Suppressor macrophage treated with lipopolysaccharide for 1 hour (primary cell): ENCODE measurements at regions not wholly inside any gene's neighbourhood (a gene's known extent, or its start where the extent isn't known, plus 50 kb on each side); places are given as distances from the start of the nearest gene placed in this dataset.

ENCODE experiments used
- DNase-seq, 3 donors: peaks; one replicate each; pipeline ENCODE4 v3.0.0-alpha.2; 2020 to 2022

DNA sequence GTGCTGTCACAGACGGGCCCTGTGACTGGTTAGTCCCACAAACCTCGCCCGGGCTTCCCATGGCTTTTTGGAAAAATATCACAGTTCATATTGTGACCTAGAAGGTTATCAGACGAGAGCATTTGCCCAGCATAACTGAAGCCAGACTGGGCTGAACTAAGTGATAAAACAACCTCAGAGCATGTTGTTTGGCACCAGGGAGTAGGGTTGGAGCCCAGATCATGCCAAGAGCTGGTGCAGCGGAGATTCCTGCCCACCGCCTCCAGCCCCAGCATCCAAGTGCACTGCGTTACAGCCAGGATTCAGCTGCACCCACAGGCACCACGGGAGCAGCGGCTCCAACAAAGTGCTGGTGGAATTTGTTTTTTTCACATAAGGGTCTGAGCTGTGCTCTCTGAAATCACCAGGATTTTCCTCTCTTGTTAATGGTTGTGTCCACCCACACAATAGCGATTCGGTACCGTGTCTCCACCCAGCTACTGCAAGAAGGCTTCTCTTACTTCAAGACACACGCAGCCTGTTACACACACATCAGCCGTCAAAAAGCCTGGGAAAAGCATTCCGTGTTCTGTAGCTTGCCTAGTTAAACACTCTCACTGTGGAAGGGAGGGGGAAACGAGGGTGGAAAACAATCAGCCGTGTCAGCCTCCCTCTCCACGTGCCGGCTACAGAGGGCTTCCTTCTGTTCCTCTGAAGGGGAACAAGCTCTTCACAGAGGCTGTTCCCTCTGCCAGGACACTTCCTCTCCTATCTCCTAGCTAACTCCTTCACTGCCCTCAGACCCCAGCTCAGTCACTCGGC lies 273.8 kb downstream of the C16orf95 start:
- DNase-seq, result peak; percentile 35 to 54 (median 53)

DNA sequence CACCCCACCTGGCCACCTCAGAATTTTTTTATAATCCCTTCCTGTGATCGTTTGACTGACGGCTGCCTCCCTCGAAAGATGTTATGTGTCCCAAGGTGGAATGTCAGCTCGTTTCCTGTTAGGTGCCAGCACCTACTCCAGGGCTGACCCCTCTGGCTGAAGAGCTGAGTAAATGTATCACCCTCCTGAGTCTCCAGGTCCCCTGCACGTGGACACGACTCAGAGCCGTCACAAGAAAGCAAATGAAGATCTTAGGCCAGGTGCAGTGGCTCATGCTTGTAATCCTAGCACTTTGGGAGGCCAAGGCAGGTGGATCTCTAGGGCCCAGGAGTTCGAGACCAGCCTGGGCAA lies 273.2 kb downstream of the C16orf95 start:
- no peak for DNase-seq

DNA sequence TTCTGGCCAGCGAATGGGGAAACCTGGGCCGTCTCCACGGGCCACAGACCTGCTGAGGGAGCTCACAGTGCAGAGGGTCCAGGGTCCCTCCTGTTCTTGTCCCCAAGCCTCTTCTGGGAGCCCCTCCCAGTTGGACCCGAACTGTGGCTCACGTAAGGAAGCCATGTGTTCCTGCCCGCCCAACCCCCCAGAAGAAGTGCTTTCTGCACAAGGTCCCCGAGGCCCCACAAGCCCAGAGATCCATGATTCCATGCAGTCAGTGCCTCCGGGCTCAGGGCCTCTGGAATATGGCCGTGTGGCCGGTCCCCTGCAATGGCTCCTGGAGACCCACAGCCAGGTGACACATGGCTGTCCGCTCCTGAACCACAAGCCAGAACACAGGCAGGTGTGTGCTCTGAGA lies 272.4 kb downstream of the C16orf95 start:
- no peak for DNase-seq

DNA sequence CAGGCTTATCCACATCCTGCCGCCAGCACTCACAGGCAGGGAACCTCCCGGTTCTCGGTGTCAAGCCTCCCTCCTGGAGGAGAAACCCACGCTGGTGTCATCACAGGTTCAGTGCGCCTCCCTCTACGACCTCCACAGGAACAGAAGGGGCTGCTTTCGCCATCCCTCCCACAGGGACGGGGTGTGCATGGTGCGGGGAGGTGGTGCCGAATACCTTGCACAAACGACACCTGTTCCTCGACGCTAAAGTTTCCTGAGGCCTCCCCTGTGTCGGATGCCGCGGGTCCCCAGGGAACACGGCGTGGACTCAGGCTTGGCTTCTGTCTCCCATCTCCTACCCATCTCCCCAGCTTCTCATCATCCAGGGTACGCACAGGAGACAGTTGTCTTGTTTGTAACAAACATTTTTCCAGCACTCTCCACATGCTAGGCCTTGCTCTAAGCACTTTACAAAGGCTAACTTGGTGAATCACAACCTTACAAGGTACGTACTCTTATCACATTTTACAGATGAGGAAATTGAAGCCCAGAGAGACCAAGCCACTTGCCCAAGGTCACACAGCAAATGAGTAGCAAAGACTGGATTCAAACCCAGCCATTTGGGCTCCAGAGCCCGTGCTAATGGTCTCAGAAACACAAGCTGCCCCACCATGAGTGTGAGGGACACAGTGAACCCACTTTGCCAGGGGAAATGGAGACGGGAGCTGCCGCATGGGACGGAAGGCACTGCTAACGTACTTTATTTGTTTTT lies 271.6 kb downstream of the C16orf95 start:
- no peak for DNase-seq

DNA sequence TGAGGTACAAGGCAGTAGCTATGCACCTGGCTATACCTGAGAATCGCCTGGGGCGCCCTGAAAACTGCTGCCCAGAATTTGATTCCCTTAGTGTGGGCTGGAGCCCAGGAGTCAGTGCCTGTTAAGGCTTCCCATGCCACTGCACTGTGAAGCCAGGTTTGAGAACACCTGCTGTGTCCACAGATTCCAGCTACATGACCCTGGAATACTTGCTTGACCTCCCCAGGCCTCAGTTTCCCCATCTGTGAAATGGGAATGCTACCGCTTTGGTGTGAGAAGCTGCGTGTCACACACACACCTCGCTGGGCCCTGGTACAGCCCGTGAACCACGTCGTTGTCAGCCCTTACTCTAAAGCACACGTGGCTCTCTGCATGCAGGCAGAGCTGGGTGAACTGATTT lies 271.0 kb downstream of the C16orf95 start:
- no peak for DNase-seq

DNA sequence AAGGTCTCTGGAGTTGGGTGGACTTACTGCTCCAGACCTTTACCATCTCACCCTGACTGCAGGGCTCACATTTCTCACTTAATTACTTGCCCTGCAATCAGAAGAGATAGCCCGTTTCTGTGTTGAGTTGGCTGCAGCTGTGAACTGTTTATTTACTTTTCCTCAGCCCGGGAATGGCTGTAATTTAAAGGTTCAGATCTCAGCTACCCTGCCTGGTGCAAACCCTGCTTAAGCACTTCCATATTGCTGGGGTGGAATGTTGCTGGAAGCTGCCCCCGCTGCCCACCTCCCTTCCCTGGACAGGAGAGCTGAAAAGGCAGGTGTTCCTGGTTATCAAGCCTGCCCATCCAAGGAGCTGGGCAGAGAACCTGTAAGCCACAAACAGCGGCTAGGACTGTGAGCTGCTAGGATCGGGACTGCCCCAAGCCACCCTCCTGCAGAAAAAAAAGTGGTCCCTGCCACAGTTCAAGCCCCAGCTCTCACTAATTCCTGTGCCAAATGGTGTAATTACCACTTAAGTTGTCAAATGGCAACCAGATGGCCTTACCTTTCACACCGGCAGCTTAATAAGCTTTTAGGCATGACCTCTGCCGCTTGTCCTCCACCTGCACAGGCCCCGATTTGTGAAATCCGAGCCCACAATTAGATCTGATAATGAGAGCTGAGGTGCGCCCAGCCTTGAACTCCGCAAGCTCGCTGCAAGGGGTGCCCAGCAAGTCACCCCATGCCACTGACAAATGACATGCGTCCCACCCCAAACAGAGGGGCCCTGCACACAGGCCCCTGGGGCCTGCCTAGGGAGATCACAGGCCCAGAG lies 269.8 kb downstream of the C16orf95 start:
- DNase-seq, result no peak

DNA sequence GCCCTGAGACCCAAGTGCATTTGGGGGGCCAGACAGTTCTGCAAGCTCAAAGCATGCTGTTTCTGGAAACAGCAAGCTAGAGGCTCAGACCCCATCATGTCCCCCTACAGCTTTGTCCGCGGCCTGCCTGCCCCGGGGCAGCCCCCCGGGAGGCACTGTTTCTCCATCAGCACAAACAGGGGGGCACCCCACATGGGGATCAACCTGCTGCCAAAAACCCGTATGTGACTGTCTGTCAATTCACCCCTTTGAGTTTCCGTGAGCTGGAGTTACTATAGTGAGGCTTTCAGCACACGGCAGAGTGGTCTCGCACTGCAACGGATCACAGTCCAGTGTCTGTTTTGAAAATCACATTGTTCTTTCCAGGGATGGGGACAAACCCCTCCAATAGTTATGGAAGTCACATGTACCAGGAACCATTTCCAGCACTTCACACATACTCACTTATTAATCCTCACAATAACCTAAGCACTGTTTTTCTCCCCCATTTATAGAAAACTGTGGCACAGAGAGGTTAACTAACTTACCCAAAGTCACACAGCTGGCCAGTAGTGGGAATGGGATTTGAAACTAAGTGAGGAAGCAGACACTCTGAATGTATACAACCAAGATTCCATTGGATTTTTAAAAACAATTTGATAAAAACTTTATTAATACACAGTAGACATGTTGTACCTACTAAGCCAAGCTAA lies 269.0 kb downstream of the C16orf95 start:
- DNase-seq, result no peak

DNA sequence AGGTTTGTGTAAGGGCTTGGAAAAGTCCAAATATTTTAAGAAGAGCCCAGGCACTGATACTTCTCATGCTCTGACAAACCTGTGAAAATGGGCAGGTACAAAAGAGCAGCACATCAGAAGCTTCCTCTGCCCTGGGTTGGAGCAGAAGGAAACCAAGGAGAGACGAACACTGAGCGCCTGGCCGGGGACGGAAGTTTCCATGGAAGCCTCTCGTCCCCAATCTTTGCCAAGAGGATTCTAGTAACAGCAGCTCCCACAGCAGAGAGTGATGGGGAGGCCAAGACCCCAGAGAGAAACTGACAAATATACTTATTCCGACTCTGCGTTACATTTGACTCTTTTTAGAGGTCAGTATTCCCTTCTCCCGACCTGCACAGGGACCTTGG lies 268.5 kb downstream of the C16orf95 start:
- no peak for DNase-seq

DNA sequence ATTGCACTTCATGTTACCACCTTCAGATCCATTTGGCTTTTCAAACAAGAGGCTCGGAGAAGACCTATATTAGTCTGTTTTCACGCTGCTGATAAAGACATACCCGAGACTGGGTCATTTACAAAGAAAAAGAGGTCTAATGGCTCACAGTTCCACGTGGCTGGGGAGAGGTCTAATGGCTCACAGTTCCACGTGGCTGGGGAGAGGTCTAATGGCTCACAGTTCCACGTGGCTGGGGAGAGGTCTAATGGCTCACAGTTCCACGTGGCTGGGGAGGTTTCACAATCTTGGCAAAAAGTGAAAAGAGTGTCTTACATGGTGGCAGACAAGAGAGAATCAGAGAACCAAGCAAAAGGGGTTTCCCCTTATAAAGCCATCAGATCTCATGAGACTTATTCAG lies 268.0 kb downstream of the C16orf95 start:
- peak; percentile 27 to 39 (median 38) for DNase-seq

DNA sequence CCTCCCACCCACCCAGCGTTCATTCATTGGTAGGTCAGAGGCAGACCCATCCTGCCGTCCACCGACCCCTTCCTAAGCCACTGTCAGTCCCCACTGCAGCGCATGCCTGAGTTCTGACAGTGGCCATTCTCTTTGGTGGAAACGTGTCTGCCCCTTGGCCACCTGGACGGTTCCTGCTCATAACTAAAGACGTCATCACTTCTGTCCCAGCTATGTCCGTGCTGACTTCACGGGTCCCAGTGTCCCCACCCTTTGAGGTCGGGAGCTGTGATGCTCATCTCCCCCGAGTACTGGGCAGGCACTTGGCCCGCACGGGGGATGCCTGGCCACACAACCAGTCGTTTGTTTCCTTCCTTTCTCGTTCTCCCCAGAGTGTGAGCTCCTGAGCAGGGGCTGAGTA lies 267.1 kb downstream of the C16orf95 start:
- no peak for DNase-seq

DNA sequence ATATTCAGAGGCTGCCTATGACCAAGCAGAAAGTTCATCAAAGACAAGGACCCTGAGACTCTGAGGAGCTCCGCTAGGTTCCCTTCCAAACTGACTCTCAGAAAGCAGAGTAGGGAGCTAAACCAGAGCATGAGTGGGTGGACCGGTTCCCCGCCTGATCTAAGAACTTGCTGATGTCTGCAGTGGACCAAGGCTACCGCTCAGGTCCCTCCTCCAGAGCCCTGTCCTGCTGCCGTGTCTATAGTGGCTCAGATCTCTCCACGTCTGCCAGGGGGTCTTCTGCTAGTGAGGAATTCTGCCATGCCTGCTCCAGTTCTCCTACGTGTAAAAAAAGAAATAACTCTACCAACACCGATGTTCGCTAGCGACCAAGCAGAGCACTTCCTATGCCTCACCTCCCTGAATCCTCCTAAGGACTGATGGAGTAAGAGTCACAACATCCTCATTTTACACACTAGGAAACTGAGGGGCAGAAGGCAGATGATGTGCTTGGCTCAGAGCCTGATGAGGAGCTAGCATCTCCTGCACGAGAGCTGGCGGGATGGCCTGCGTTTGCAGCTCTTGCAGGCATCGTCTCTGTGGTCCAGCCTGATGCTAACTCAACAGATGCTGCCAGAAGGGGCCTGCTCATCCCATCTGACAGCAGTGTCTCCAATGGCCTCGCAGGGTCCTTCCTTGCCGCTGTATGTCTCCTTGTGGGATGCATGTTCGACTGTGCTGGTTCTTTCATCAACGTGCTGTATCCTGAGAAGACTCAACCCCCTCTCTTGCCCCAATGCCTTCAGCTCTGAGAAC lies 265.5 kb downstream of the C16orf95 start:
- DNase-seq, result no peak

DNA sequence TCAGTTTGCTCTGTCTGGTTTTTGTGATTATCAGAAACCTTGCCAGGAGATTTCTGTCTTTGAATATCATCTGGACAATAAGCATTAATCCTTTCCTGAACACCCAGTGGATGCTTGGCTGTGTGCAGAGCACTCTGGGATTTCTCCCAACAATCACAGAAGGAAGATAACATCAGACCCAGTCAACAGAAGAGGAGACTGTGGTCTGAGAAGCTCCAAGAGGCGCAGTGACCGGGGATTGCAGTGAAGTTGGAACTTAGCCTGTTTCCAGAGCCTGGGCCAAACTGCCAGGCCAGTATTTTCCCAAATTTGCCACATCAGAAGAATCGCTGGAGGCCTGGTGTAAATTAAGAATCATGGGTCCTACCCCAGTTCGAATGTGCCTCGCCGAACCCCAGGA lies 264.7 kb downstream of the C16orf95 start:
- DNase-seq, result no peak

DNA sequence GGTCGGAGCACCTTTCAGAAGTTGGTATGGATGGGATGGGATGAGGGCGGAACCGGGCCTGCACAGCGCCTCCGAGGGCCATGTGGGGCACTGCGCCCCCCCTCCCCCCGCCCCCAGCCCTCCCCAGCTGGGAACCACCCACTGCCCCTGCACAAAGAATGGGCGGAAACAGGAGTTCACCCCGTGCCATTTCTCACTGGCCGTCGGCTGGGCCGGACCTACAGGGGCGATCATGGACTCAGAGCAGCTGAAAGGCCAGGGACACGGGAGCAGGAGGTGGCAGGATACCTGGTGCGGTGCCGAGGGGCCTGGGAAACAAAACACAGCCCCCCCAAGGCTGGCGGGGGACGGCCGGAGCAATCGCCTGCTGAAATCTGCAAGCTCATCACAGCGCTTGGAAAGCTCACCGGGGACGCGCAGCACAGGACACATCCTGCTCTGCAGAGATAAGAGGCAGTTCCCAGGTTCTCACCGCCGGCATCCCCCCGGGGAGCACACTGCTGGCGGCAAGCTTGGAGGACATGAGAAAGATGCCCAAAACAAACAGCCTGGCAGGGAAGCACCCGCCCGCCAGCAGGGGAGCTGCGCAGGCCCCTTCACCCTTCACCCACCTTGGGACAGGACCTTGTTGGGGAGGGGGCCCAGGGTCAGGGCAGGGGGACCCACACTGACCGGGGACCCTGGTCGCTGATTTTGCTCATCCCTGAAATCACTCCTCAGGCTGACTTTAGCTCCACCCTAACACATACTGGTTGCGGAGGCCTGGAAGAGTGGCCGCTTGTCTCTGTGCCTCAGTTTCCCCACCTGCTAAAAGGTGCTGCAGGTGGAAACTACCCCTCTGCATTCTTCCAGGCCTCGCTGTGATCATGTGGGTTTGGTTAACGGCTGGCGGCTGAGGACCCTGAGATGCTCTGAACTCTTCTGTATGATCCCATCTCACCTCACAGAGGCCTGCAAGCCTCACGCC lies 263.9 kb downstream of the C16orf95 start:
- no peak for DNase-seq

DNA sequence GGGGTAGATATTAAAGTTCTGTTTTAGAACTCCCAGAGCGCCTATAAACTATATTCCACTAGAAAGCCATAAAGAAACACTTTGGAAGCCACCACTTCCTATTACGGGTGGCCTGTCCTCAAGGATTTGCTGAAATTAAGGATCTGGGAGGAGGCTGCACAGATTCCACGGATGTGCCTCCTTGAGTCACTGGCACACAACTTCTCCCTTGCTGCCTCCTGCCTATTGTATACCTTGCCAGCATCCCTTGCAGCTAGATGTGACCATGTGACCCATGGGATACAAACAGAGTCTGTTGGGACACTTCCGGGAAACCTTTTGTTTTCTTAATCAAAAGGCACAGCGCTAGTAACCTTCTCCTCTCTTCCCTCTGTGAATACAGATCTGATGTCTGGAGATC lies 263.0 kb downstream of the C16orf95 start:
- DNase-seq, result no peak

DNA sequence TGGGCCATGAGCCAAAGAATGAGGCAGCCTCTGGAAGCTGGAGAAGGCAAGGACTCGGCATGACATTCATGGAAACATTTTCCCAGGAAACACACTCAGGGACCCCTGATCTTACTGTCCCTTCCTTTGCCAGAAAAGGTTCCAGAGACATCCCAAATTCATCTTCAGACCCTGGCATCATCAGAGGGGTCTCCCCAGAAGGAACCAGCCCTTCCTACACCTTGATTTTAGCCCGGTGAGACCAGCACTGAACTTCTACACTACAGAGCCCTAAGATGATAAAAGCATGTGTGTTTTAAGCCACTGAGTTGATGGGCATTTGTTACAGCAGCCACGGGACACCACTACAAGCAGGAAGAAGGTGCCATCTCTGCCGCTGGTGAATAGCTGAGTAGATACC lies 262.3 kb downstream of the C16orf95 start:
- no peak for DNase-seq

DNA sequence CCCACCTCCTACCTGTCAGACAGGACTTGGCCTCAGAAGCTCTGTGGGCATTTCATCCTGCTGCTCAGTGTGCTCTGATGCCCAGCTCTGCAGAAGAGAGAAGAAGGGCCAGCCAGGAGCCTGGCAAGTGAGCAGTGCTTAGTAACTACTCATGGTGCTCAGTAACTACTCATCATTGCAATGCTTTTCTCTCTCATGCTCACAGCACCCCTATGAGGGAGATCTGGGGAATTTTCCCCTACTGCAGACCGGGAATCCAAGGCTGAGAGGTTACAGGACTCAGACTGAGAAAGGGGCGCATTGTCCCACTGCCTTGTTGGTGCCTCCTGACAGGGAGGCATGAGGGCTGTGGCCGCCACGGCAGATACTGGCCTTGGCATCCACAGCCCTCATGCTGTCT lies 261.1 kb downstream of the C16orf95 start:
- no peak for DNase-seq

DNA sequence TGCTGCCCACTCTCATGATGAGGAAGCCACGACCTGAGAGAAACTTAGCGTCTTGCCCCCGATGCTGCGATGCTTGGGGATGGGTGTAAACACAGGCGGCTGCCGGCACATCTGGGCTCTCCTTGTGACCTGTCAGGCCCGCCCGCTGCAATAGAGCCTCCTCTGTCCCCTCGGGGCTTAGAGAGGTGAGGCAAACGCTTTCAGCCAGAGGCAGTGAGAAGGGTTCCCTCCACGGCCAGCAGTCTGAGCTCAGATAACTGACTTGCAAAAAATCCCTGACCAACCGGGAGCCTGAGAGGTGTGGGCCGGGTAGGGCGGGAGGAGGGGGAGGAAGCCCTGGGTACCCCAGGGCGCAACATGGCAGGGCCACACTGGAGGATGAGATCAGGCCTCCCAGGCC lies 260.6 kb downstream of the C16orf95 start:
- DNase-seq, result no peak

DNA sequence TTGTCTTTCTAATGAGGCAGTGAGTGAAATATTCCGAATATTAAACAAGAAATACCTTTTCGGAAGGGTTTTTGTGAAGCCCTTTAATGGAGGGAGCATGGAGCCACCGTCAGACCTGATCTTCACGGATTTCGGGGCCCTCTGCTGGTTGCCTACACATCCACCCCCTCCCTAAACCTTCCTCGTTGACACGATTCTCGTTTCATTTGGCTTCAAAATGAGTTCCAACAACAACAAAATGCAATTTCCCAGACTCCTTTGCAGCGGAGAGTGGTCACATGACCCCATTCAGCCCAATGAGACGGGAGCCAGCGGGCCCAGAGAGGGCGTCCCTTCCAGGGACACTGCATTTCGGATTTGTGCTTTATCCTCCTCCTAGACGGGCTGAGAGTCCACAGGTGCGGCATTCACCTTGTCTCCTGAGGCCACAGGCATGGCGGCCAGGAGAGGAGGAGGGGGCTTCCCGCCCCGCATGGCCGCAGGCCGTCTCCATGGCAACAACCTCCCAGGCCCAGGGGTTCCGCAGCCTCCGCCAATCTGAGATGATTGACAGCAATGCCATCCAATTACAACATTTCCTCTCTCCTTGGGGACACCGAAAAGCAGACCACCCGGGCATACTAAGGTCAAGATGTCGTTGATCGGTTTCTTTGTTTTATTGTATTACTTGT lies 259.8 kb downstream of the C16orf95 start:
- DNase-seq, result no peak

DNA sequence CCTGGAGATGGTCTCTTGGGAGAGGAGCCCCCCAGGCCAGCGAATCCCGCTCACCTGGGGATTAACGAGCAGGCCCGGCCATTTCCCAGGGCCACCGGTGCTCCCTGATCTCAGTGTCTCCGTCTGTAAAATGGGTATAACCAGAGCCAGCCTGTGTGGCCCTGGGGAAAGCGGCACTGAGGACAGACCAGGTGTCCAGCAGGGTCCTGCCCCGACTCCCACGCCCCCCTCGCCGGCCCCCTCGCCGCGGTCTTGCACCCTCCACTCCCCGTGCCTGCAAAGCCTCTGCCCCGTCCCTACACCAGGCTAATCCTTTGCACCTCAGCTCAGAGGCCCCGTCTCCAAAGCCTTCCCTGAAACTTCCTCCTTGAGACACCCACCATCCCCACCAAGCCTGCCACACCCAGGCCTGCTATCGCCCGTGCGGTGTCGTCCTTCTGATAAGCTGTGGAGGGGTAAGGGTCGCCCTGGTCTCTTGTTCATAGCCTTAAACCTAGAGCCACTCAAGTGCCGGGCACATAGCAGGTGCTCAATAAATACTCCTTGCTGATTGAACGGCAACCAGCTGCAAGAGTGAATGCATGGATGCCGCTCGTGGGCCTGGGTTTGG lies 259.1 kb downstream of the C16orf95 start:
- DNase-seq, result no peak

DNA sequence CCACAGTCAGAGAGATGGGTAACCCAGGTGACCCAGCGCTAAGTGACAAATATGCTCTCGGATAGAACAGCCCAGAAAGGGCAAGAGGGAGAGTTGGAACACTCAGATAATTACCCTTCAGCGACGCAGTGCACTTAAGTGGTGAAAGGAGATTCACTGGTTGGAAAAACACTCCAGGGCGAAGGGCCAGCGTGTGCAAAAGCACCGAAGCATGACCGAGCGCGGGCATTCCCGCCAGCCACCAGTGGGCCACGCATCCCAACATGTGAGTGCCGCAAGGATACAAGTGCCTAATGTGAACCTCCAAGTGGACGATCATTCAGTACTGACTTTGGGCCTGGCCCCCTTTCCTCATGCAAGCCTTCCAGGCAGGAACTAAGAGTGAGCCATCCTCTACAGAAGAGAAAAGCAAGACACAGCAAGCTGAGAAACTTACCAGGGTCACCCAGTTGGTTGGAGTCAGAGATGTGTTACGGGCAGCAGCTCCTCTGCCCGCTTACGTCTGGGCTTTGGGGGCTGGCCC lies 258.4 kb downstream of the C16orf95 start:
- DNase-seq, result no peak
